Heart left ventricle (tissue), 16 donors: ENCODE measurements at regions not wholly inside any gene's neighbourhood (a gene's known extent, or its start where the extent isn't known, plus 50 kb on each side); places are given as distances from the start of the nearest gene placed in this dataset.

ENCODE experiments used
- ATAC-seq, 4 donors: fragments of 200-7000 bp; cut with Tn5 transposase; one replicate each; pipeline ENCODE4 v1.9.1; 2020 to 2022; ENCODE audit warnings: moderate library complexity in 4 of 4, mild to moderate bottlenecking in 3 of 4, moderate number of reproducible peaks in 1 of 4
- DNase-seq, 5 donors: peaks; one replicate each; pipeline ENCODE4 v3.0.0-alpha.2; 2020
- H3K27ac ChIP-seq, 12 donors: fragments of 200-600 bp; sonication (generic) in 4 of 12; one replicate each; pipeline versions ENCODE4 v1.5.0 to v1.8.0; 2016 to 2022; ENCODE audit warnings: mild to moderate bottlenecking in 2 of 12
- H3K27me3 ChIP-seq, 9 donors: fragments of 200-600 bp; sonication (generic) in 2 of 9; one replicate each; pipeline versions ENCODE4 v1.5.1 to v1.8.0; 2016 to 2022; ENCODE audit warnings: mild to moderate bottlenecking in 3 of 9
- H3K36me3 ChIP-seq, 9 donors: fragments of 200-600 bp; sonication (generic) in 2 of 9; one replicate each; pipeline versions ENCODE4 v1.5.0 to v1.8.0; 2018 to 2022; ENCODE audit warnings: mild to moderate bottlenecking in 2 of 9
- H3K4me1 ChIP-seq, 12 donors: fragments of 200-600 bp; sonication (generic) in 4 of 12; one replicate each; pipeline versions ENCODE4 v1.5.0 to v1.8.0; 2016 to 2022; ENCODE audit warnings: mild to moderate bottlenecking in 3 of 12
- H3K4me3 ChIP-seq, 12 donors: fragments of 200-600 bp; sonication (generic) in 4 of 12; one replicate each; pipeline versions ENCODE4 v1.5.0 to v1.8.0; 2017 to 2022; ENCODE audit warnings: mild to moderate bottlenecking in 9 of 12, moderate library complexity in 4 of 12
- H3K9me3 ChIP-seq, 12 donors: fragments of 200-600 bp; sonication (generic) in 4 of 12; one replicate each; pipeline versions ENCODE4 v1.5.0 to v1.8.0; 2016 to 2022; ENCODE audit warnings: mild to moderate bottlenecking in 1 of 12
- POLR2A ChIP-seq, 2 donors: fragments of 450-650 bp; IDR thresholded peaks; one replicate each; pipeline ENCODE4 v1.6.1; 2017; ENCODE audit warnings: antibody characterized with exemption in 2 of 2, mild to moderate bottlenecking in 2 of 2, moderate library complexity in 2 of 2
- WGBS, 4 donors: extraction: QIAGEN DNeasy Blood & Tissue Kit in 2 of 4; methylation state at CpG; one replicate each; pipeline versions ENCODE4 v1.1.5 to v1.1.7; 2013 to 2018; 5-methylcytosine and 5-hydroxymethylcytosine counted together
- intact Hi-C, 10 donors: fragments of 100-400 bp; cut with DNase I; formaldehyde crosslinking; loops; one replicate each; pipeline versions ENCODE4 v1.11.1 to v1.14.2; 2022
- TF ChIP-seq, protein P1 (sequence below), 12 donors: fragments of 200-600 bp; sonication (generic) in 4 of 12; IDR thresholded peaks; one replicate each; pipeline versions ENCODE4 v1.5.0 to v1.8.0; 2018 to 2022; ENCODE audit warnings: antibody characterized with exemption in 12 of 12, mild to moderate bottlenecking in 5 of 12
- donor health status: ischemic (EF 13 %, LVEDD 7.1; RV severe dilation, severe dysfunction).
- donor health status: healthy with polysubstance abuse.
- donor health status: DM: no; HTN: yes; CAD: no.
- donor health status: DM: no; HTN: no; CAD: no.
- donor health status: ischemic (EF 25% LVEDD 6.9; RV normal size, moderate dysfunction).
- donor health status: ischemic (EF 25% LVEDD 5.7; RV mildly dilated, moderate dysfunction).
- donor health status: healthy.
- donor health status: DM: yes; HTN: yes; CAD: no.
- donor health status: ischemic (EF 35%, LVEDD 5.7; RV mildly dilated, moderate dysfunction).
- donor health status: nonischemic (EF 11% LVEDD 7.7; RV severe dilation, severe dysfunction).
- donor health status: DM: yes; HTN: yes; CAD: no.
- donor health status: PGD.
- donor health status: ischemic (EF 29% LVEDD 5.4; RV normal size, mild dysfunction).
- donor health status: nonischemic (EF 23%, LVEDD 6.1; RV moderate dilation, normal function).

DNA sequence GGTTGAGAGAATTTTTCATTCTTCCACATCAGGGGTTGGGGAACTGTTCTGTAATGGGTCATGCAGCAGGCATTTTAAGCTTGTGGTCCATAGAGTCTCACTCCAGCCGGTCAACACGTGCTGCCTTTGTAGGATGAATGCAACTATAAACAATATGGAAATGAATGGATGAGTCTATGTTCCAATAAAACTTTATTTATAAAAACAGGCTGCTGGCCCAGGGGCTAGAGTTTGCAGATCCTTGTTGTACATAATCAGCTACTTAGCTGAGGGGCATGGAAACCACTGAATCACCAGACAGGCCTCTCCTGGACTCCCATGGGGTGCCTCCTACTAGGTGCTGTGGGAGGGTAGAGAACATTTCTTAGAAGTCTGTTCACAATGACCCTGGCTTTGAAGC is 243.4 kb downstream of the BMP7 start:
- no peaks in the 10 kb centered on the region for H3K36me3 ChIP-seq
- intact Hi-C loops: loop anchor here in 1 of 10 donors (10.0 kb wide), 1 partner anchor 58 kb away; no protein-coding TSS in a partner anchor
- H3K9me3 ChIP-seq: no peaks in the 10 kb centered on the region
- TF ChIP-seq, protein P1, sequence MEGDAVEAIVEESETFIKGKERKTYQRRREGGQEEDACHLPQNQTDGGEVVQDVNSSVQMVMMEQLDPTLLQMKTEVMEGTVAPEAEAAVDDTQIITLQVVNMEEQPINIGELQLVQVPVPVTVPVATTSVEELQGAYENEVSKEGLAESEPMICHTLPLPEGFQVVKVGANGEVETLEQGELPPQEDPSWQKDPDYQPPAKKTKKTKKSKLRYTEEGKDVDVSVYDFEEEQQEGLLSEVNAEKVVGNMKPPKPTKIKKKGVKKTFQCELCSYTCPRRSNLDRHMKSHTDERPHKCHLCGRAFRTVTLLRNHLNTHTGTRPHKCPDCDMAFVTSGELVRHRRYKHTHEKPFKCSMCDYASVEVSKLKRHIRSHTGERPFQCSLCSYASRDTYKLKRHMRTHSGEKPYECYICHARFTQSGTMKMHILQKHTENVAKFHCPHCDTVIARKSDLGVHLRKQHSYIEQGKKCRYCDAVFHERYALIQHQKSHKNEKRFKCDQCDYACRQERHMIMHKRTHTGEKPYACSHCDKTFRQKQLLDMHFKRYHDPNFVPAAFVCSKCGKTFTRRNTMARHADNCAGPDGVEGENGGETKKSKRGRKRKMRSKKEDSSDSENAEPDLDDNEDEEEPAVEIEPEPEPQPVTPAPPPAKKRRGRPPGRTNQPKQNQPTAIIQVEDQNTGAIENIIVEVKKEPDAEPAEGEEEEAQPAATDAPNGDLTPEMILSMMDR (IDR thresholded peaks at IDR 0.05): no peak
- TF ChIP-seq POLR2A (IDR thresholded peaks at IDR 0.05): no peak
- ATAC-seq (no peak), DNase-seq (no peak)
- whole genome bisulfite sequencing, 4 donors: 74 to 96% (median 82%) methylated on average over 2 of the region's 2 CpGs
- no peak overlapping the region for H3K27ac ChIP-seq
- no peak overlapping the region for H3K4me3 ChIP-seq
- no peaks in the 10 kb centered on the region for H3K4me1 ChIP-seq
- H3K27me3 ChIP-seq: peaks cover 0 to 59% (median 13%) of the 10 kb centered on the region in 9 donors

DNA sequence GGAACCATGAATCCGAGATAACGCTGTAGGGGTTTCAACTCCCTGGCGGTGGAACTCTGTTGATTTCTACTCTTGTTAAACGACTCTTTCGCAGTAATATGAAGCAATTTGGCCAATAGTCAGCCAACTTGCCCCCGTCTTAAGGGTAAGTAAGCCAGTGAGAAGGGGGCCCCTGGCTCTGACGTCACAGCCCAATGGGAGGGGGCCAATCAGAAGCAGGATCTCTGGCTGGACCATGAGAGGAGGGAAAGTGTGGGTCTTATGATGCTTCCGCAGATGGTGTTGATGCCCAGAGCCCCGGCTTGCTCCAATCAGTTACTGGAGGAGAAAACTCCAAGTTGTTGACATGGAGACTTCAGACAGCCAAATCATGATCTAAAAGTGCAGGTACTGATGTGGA is 242.4 kb downstream of the BMP7 start:
- Histone ChIP-seq H3K9me3 (no peaks in the 10 kb centered on the region), H3K36me3 (no peaks in the 10 kb centered on the region), H3K27me3 (peaks cover 0 to 56% (median 13%) of the 10 kb centered on the region in 9 donors), H3K27ac (no peak overlapping the region), H3K4me3 (no peak overlapping the region), H3K4me1 (no peaks in the 10 kb centered on the region)
- TF ChIP-seq, protein P1 (IDR thresholded peaks at IDR 0.05): no peak
- no peak for TF ChIP-seq POLR2A (IDR thresholded peaks at IDR 0.05)
- ATAC-seq (no peak), DNase-seq (no peak)
- intact Hi-C loops: loop anchor here in 1 of 10 donors (10.0 kb wide), 1 partner anchor 59 kb away; no protein-coding TSS in a partner anchor
- 87 to 95% (median 89%) methylated on average over 9 of the region's 9 CpGs for WGBS, 4 donors

DNA sequence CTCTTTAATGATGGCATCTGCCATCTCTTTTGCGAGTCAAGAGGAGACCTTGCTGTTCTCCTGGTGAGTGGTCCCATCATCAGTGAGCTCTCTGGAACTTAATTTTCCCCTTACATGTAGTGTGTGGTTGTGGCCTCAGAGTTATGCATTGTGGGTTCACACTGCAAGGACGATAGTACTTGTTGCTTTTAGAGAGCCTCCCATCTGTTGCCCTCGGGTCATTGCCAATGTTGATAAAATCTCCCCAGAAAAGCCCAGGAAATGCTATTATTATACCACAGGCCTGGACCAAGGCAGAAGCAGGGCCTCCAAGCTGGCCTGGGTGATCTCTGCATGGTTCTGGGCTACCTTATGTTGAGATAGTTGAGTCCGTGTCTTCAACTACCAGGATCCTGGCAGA is 241.6 kb downstream of the BMP7 start:
- DNase-seq (no peak), ATAC-seq (no peak)
- Histone ChIP-seq H3K27me3 (peaks cover 0 to 54% (median 13%) of the 10 kb centered on the region in 9 donors), H3K4me3 (no peak overlapping the region), H3K9me3 (no peaks in the 10 kb centered on the region), H3K27ac (peak overlapping the region in 1 of 12 donors; percentile 3), H3K36me3 (no peaks in the 10 kb centered on the region), H3K4me1 (no peaks in the 10 kb centered on the region)
- WGBS, 4 donors: 77 to 82% (median 80%) methylated on average over 4 of the region's 4 CpGs
- TF ChIP-seq, protein P1 (IDR thresholded peaks at IDR 0.05): no peak
- TF ChIP-seq POLR2A (IDR thresholded peaks at IDR 0.05): no peak
- intact Hi-C loops: loop anchor here in 1 of 10 donors (10.0 kb wide), 1 partner anchor 60 kb away; no protein-coding TSS in a partner anchor

DNA sequence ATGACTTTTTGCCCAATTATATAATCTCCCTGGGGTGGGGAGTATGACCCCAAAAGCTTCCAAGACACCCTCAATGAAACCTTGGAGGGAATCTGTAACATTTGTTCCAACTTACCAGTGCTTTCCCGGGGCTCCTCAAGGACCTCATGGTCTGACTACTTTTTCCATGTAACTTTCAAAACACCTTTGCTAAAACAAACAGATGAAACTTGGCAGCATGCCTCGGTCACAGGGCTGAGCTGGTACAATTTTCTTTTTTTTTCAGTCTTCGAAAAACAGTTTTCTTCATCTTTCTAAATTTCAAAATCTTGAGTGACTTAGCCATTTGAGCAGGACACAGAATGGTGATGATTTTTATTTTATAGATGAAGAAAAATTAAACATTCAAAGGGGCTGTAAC is 241.2 kb downstream of the BMP7 start:
- DNase-seq (no peak), ATAC-seq (no peak)
- Histone ChIP-seq H3K27me3 (peaks cover 0 to 50% (median 13%) of the 10 kb centered on the region in 9 donors), H3K36me3 (no peaks in the 10 kb centered on the region), H3K27ac (peak overlapping the region in 1 of 12 donors; percentile 3), H3K4me3 (no peak overlapping the region), H3K9me3 (no peaks in the 10 kb centered on the region), H3K4me1 (no peaks in the 10 kb centered on the region)
- WGBS, 4 donors: 60 to 69% (median 65%) methylated on average over 3 of the region's 3 CpGs
- TF ChIP-seq, protein P1 (IDR thresholded peaks at IDR 0.05): no peak
- no peak for TF ChIP-seq POLR2A (IDR thresholded peaks at IDR 0.05)
- intact Hi-C loops: loop anchor here in 1 of 10 donors (10.0 kb wide), 1 partner anchor 60 kb away; no protein-coding TSS in a partner anchor
